ENCODE measurements at regions not wholly inside any gene's neighbourhood (a gene's known extent, or its start where the extent isn't known, plus 50 kb on each side); places are given as distances from the start of the nearest gene placed in this dataset.

DNA sequence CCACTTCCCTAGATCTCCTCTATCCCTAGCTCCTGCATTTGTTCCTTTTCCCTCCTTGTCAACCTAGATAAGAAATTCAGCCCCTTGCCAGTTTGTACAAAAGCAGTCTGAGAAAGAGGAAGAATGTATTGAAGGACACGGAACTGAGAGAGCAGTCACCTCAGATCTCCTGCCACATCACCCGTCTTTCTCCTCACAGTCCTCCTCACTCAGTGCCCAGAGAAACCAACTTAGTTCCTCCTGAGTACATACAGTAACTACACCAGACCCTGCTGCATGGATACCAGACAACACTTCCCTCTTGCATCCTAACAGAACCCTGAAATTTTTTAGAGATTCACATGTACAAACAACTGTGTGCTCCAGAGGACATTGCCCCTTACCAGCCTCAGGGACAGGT, 563.6 kb upstream of the ADAMTS9 start:
- Mint-ChIP-seq H3K36me3 (no peaks in the 10 kb centered on the region), H3K4me3 (no peak overlapping the region), H3K4me1 (no peaks in the 10 kb centered on the region), H3K27ac (no peak overlapping the region), H3K9me3 (peaks cover 33% of the 10 kb centered on the region), H3K27me3 (ENCODE audit: low read depth) (no peaks in the 10 kb centered on the region)
- POLR2A ChIA-PET: no interaction called here
- DNase-seq (ENCODE audit: low spot score): no peak
- CTCF ChIA-PET: no interaction called here
- TF ChIP-seq NFE2L1 (CRISPR knock-in tag; IDR thresholded peaks at IDR 0.05) (no peak), JUN (CRISPR knock-in tag; IDR thresholded peaks at IDR 0.05) (no peak), CREB1 (CRISPR knock-in tag; IDR thresholded peaks at IDR 0.05) (no peak), TP53 (CRISPR knock-in tag; IDR thresholded peaks at IDR 0.05) (no peak), KAT7 (CRISPR knock-in tag; IDR thresholded peaks at IDR 0.05; ENCODE audit: borderline replicate concordance) (no peak), NR3C1 (CRISPR knock-in tag; conservative IDR thresholded peaks at IDR 0.05; ENCODE audit: low read depth) (no peak), ZNF423 (CRISPR knock-in tag; IDR thresholded peaks at IDR 0.05) (no peak), EMX1 (CRISPR knock-in tag; IDR thresholded peaks at IDR 0.05) (no peak), ZNF138 (CRISPR knock-in tag; conservative IDR thresholded peaks at IDR 0.05) (no peak), NR2C2 (CRISPR knock-in tag; IDR thresholded peaks at IDR 0.05) (no peak), ETV6 (CRISPR knock-in tag; IDR thresholded peaks at IDR 0.05) (no peak), FOXK1 (CRISPR knock-in tag; IDR thresholded peaks at IDR 0.05) (no peak)
- TF ChIP-seq, protein P1, sequence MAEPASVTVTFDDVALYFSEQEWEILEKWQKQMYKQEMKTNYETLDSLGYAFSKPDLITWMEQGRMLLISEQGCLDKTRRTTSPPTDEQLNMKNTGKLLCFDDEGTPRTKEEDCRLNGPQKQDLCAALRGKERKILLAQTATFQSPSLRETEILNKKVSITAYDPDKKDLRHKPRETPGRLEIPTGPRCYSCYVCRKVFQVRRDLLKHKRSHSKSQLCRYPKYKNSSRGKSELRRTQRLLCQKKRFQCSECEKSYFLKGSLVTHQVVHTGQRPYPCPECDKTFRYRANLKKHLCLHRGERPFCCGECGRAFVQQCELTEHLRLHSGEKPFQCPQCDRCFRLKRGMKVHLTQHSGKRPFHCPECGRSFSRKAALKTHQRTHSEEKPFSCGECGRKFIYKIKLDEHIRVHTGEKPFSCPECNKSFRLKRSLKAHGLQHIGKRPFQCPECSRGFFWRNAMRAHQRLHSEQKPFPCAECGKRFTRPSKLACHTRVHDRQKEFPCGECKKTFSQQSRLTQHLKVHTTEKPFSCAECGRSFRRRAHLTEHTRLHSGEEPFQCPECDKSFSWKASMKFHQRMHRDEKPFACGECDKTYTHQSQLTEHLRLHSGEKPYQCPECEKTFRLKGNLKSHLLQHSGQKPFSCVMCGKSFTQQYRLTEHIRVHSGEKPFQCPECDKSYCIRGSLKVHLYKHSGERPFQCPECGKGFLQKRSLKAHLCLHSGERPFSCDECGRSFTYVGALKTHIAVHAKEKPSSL (CRISPR knock-in tag; conservative IDR thresholded peaks at IDR 0.05): no peak
- TF ChIP-seq, protein P2, sequence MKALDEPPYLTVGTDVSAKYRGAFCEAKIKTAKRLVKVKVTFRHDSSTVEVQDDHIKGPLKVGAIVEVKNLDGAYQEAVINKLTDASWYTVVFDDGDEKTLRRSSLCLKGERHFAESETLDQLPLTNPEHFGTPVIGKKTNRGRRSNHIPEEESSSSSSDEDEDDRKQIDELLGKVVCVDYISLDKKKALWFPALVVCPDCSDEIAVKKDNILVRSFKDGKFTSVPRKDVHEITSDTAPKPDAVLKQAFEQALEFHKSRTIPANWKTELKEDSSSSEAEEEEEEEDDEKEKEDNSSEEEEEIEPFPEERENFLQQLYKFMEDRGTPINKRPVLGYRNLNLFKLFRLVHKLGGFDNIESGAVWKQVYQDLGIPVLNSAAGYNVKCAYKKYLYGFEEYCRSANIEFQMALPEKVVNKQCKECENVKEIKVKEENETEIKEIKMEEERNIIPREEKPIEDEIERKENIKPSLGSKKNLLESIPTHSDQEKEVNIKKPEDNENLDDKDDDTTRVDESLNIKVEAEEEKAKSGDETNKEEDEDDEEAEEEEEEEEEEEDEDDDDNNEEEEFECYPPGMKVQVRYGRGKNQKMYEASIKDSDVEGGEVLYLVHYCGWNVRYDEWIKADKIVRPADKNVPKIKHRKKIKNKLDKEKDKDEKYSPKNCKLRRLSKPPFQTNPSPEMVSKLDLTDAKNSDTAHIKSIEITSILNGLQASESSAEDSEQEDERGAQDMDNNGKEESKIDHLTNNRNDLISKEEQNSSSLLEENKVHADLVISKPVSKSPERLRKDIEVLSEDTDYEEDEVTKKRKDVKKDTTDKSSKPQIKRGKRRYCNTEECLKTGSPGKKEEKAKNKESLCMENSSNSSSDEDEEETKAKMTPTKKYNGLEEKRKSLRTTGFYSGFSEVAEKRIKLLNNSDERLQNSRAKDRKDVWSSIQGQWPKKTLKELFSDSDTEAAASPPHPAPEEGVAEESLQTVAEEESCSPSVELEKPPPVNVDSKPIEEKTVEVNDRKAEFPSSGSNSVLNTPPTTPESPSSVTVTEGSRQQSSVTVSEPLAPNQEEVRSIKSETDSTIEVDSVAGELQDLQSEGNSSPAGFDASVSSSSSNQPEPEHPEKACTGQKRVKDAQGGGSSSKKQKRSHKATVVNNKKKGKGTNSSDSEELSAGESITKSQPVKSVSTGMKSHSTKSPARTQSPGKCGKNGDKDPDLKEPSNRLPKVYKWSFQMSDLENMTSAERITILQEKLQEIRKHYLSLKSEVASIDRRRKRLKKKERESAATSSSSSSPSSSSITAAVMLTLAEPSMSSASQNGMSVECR (CRISPR knock-in tag; IDR thresholded peaks at IDR 0.05; ENCODE audit: borderline replicate concordance): no peak
- TF ChIP-seq, protein P3, sequence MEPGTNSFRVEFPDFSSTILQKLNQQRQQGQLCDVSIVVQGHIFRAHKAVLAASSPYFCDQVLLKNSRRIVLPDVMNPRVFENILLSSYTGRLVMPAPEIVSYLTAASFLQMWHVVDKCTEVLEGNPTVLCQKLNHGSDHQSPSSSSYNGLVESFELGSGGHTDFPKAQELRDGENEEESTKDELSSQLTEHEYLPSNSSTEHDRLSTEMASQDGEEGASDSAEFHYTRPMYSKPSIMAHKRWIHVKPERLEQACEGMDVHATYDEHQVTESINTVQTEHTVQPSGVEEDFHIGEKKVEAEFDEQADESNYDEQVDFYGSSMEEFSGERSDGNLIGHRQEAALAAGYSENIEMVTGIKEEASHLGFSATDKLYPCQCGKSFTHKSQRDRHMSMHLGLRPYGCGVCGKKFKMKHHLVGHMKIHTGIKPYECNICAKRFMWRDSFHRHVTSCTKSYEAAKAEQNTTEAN (CRISPR knock-in tag; IDR thresholded peaks at IDR 0.05): no peak
- TF ChIP-seq, protein P4, sequence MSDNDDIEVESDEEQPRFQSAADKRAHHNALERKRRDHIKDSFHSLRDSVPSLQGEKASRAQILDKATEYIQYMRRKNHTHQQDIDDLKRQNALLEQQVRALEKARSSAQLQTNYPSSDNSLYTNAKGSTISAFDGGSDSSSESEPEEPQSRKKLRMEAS (CRISPR knock-in tag; IDR thresholded peaks at IDR 0.05): no peak
- TF ChIP-seq, protein P5, sequence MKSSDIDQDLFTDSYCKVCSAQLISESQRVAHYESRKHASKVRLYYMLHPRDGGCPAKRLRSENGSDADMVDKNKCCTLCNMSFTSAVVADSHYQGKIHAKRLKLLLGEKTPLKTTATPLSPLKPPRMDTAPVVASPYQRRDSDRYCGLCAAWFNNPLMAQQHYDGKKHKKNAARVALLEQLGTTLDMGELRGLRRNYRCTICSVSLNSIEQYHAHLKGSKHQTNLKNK (CRISPR knock-in tag; IDR thresholded peaks at IDR 0.05): no peak
- TF ChIP-seq, protein P6, sequence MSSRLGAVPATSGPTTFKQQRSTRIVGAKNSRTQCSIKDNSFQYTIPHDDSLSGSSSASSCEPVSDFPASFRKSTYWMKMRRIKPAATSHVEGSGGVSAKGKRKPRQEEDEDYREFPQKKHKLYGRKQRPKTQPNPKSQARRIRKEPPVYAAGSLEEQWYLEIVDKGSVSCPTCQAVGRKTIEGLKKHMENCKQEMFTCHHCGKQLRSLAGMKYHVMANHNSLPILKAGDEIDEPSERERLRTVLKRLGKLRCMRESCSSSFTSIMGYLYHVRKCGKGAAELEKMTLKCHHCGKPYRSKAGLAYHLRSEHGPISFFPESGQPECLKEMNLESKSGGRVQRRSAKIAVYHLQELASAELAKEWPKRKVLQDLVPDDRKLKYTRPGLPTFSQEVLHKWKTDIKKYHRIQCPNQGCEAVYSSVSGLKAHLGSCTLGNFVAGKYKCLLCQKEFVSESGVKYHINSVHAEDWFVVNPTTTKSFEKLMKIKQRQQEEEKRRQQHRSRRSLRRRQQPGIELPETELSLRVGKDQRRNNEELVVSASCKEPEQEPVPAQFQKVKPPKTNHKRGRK (CRISPR knock-in tag; IDR thresholded peaks at IDR 0.05; ENCODE audit: borderline replicate concordance): no peak
- TF ChIP-seq, protein P7, sequence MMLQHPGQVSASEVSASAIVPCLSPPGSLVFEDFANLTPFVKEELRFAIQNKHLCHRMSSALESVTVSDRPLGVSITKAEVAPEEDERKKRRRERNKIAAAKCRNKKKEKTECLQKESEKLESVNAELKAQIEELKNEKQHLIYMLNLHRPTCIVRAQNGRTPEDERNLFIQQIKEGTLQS (CRISPR knock-in tag; conservative IDR thresholded peaks at IDR 0.05): no peak
- no peak for ATAC-seq

All from WTC11 (cell line).